ENCODE measurements at regions not wholly inside any gene's neighbourhood (a gene's known extent, or its start where the extent isn't known, plus 50 kb on each side); places are given as distances from the start of the nearest gene placed in this dataset.

GRCh38 chr13:111515307-111515617, 194.8 kb downstream of the TEX29 start:
- no peak for TF ChIP-seq CTCF (IDR thresholded peaks at IDR 0.05; ENCODE audit: insufficient read depth, low read depth, low read length)
- no peak for TF ChIP-seq EZH2 (IDR thresholded peaks at IDR 0.05; ENCODE audit: insufficient read depth, low read length)
